ENCODE measurements at regions not wholly inside any gene's neighbourhood (a gene's known extent, or its start where the extent isn't known, plus 50 kb on each side); places are given as distances from the start of the nearest gene placed in this dataset.

- intact Hi-C loops (cut with micrococcal nuclease): no loop called here
These were observed 102.9 kb downstream of the PFKFB3 start for GRCh38 chr10:6305401-6306321.

GRCh38 chr10:6306917-6307316 is 104.2 kb downstream of the PFKFB3 start:
- intact Hi-C loops (cut with micrococcal nuclease): no loop called here

- intact Hi-C loops (cut with micrococcal nuclease): no loop called here
These were observed 107.1 kb downstream of the PFKFB3 start for GRCh38 chr10:6309816-6310215.

- intact Hi-C loops (cut with micrococcal nuclease): no loop called here
These were observed 108.2 kb downstream of the PFKFB3 start for GRCh38 chr10:6310977-6311376.

GRCh38 chr10:6311700-6312330 is 109.1 kb downstream of the PFKFB3 start:
- intact Hi-C loops (cut with micrococcal nuclease): no loop called here

GRCh38 chr10:6312636-6313035 is 109.9 kb downstream of the PFKFB3 start:
- intact Hi-C loops (cut with micrococcal nuclease): no loop called here

- intact Hi-C loops (cut with micrococcal nuclease): no loop called here
These were observed 110.6 kb downstream of the PFKFB3 start for GRCh38 chr10:6313111-6313895.

- intact Hi-C loops (cut with micrococcal nuclease): no loop called here
These were observed 112.0 kb downstream of the PFKFB3 start for GRCh38 chr10:6314620-6315205.

- intact Hi-C loops (cut with micrococcal nuclease): no loop called here
These were observed 116.4 kb downstream of the PFKFB3 start for GRCh38 chr10:6319119-6319518.

GRCh38 chr10:6320320-6321010 is 117.7 kb downstream of the PFKFB3 start:
- intact Hi-C loops (cut with micrococcal nuclease): no loop called here

GRCh38 chr10:6321880-6322279 is 119.1 kb downstream of the PFKFB3 start:
- intact Hi-C loops (cut with micrococcal nuclease): no loop called here

GRCh38 chr10:6322805-6323204 is 120.1 kb downstream of the PFKFB3 start:
- intact Hi-C loops (cut with micrococcal nuclease): no loop called here

GRCh38 chr10:6327961-6328698 is 125.4 kb downstream of the PFKFB3 start:
- intact Hi-C loops (cut with micrococcal nuclease): no loop called here

GRCh38 chr10:6328699-6329423 is 126.1 kb downstream of the PFKFB3 start:
- intact Hi-C loops (cut with micrococcal nuclease): no loop called here

GRCh38 chr10:6333086-6333485 is 130.4 kb downstream of the PFKFB3 start:
- intact Hi-C loops (cut with micrococcal nuclease): no loop called here

GRCh38 chr10:6333973-6334372 is 131.2 kb downstream of the PFKFB3 start:
- intact Hi-C loops (cut with micrococcal nuclease): no loop called here

GRCh38 chr10:6336016-6336415 is 133.3 kb downstream of the PFKFB3 start:
- intact Hi-C loops (cut with micrococcal nuclease): no loop called here

- intact Hi-C loops (cut with micrococcal nuclease): no loop called here
These were observed 134.7 kb downstream of the PFKFB3 start for GRCh38 chr10:6337382-6337781.

- intact Hi-C loops (cut with micrococcal nuclease): no loop called here
These were observed 135.6 kb downstream of the PFKFB3 start for GRCh38 chr10:6338361-6338760.

GRCh38 chr10:6339891-6340290 is 137.2 kb downstream of the PFKFB3 start:
- intact Hi-C loops (cut with micrococcal nuclease): no loop called here

Measured in T-helper 1 cell treated with Interleukin-12 subunit alpha and Interleukin-12 subunit beta and Interleukin-4 antibody, amounts not matched to agents 30 ng/mL and 1 ng/mL, for 36 hours (primary cell).